ENCODE measurements at regions not wholly inside any gene's neighbourhood (a gene's known extent, or its start where the extent isn't known, plus 50 kb on each side); places are given as distances from the start of the nearest gene placed in this dataset.

DNA sequence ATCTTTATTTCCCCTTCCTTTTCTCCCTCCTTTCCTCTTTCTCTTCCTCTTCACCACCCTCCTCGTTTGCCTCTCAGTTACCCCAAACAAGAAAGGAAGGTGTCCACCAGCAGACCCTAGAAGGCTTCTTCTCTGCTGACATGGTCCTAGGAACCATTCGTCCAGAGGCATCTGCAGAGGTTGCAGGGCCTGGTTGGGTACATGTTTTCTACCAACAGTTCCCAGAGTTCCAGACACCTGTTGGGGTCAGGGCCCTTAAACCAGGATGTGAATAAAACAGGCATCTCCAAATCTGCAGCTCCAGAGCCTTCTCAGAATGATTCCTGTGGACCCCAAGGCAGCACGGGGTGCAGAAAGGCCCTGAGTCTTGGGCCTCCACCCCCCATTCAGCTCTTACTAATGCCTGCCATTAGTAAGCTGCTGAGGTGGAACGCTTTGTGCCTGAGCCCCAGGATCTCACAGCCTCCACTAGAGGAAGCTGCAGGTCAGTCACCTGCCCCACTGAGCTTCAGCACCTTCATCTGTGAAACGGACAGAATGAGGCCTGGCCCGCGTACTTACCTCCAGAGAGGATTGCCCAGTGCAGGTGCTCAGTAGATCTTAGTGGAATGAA lies 130.4 kb downstream of the DICER1 start:
- no peaks in the 10 kb centered on the region for H3K79me2 ChIP-seq
- no peaks in the 10 kb centered on the region for H3K36me3 ChIP-seq (replicated peaks; ENCODE audit: insufficient read depth, low read depth)
- no peaks in the 10 kb centered on the region for H4K20me1 ChIP-seq (ENCODE audit: insufficient read depth, poor library complexity, severe bottlenecking)
- H3K4me1 ChIP-seq (ENCODE audit: insufficient read depth): no peaks in the 10 kb centered on the region
- H3K27ac ChIP-seq: no peak overlapping the region
- no peak overlapping the region for H3K4me3 ChIP-seq
- no peak overlapping the region for H3K4me2 ChIP-seq
- no peaks in the 10 kb centered on the region for H3K9me2 ChIP-seq (replicated peaks; ENCODE audit: insufficient read depth)
- H2AFZ ChIP-seq: no peak overlapping the region
- no peaks in the 10 kb centered on the region for H3K27me3 ChIP-seq
- H3K9me3 ChIP-seq (ENCODE audit: low read depth): no peaks in the 10 kb centered on the region
- WGBS (ENCODE audit: low lambda C conversion rate, missing lambda C conversion rate): 93% methylated on average over 7 of the region's 7 CpGs
- TF ChIP-seq, protein P1, sequence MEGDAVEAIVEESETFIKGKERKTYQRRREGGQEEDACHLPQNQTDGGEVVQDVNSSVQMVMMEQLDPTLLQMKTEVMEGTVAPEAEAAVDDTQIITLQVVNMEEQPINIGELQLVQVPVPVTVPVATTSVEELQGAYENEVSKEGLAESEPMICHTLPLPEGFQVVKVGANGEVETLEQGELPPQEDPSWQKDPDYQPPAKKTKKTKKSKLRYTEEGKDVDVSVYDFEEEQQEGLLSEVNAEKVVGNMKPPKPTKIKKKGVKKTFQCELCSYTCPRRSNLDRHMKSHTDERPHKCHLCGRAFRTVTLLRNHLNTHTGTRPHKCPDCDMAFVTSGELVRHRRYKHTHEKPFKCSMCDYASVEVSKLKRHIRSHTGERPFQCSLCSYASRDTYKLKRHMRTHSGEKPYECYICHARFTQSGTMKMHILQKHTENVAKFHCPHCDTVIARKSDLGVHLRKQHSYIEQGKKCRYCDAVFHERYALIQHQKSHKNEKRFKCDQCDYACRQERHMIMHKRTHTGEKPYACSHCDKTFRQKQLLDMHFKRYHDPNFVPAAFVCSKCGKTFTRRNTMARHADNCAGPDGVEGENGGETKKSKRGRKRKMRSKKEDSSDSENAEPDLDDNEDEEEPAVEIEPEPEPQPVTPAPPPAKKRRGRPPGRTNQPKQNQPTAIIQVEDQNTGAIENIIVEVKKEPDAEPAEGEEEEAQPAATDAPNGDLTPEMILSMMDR (IDR thresholded peaks at IDR 0.05; ENCODE audit: poor library complexity): no peak
- TF ChIP-seq EZH2 (IDR thresholded peaks at IDR 0.05; ENCODE audit: borderline replicate concordance) (no peak), EZH2phosphoT487 (IDR thresholded peaks at IDR 0.05; ENCODE audit: low read depth, severe bottlenecking, unreplicated experiment) (no peak)
- DNase-seq (ENCODE audit: low spot score): no peak

GRCh38 chr14:95025941-95026340 lies 131.4 kb downstream of the DICER1 start:
- Histone ChIP-seq H3K9me2 (replicated peaks; ENCODE audit: insufficient read depth) (no peaks in the 10 kb centered on the region), H3K27ac (no peak overlapping the region), H3K27me3 (no peaks in the 10 kb centered on the region), H3K79me2 (no peaks in the 10 kb centered on the region), H3K4me2 (no peak overlapping the region), H4K20me1 (ENCODE audit: insufficient read depth, poor library complexity, severe bottlenecking) (no peaks in the 10 kb centered on the region), H2AFZ (no peak overlapping the region), H3K4me3 (no peak overlapping the region), H3K9me3 (ENCODE audit: low read depth) (no peaks in the 10 kb centered on the region), H3K4me1 (ENCODE audit: insufficient read depth) (no peaks in the 10 kb centered on the region), H3K36me3 (replicated peaks; ENCODE audit: insufficient read depth, low read depth) (no peaks in the 10 kb centered on the region)
- TF ChIP-seq EZH2 (IDR thresholded peaks at IDR 0.05; ENCODE audit: borderline replicate concordance) (no peak), EZH2phosphoT487 (IDR thresholded peaks at IDR 0.05; ENCODE audit: low read depth, severe bottlenecking, unreplicated experiment) (no peak)
- TF ChIP-seq, protein P1 (IDR thresholded peaks at IDR 0.05; ENCODE audit: poor library complexity): no peak
- 97% methylated on average over 6 of the region's 6 CpGs for WGBS (ENCODE audit: low lambda C conversion rate, missing lambda C conversion rate)
- DNase-seq (ENCODE audit: low spot score): no peak

GRCh38 chr14:95025218-95025617 lies 132.1 kb downstream of the DICER1 start:
- TF ChIP-seq EZH2phosphoT487 (IDR thresholded peaks at IDR 0.05; ENCODE audit: low read depth, severe bottlenecking, unreplicated experiment): no peak
- TF ChIP-seq EZH2 (IDR thresholded peaks at IDR 0.05; ENCODE audit: borderline replicate concordance): no peak
- TF ChIP-seq, protein P1 (IDR thresholded peaks at IDR 0.05; ENCODE audit: poor library complexity): no peak
- no peaks in the 10 kb centered on the region for H3K4me1 ChIP-seq (ENCODE audit: insufficient read depth)
- no peak overlapping the region for H3K4me2 ChIP-seq
- H3K27me3 ChIP-seq: no peaks in the 10 kb centered on the region
- no peak overlapping the region for H3K27ac ChIP-seq
- H3K9me3 ChIP-seq (ENCODE audit: low read depth): no peaks in the 10 kb centered on the region
- DNase-seq (ENCODE audit: low spot score): no peak
- no peaks in the 10 kb centered on the region for H3K9me2 ChIP-seq (replicated peaks; ENCODE audit: insufficient read depth)
- H3K36me3 ChIP-seq (replicated peaks; ENCODE audit: insufficient read depth, low read depth): no peaks in the 10 kb centered on the region
- H3K79me2 ChIP-seq: no peaks in the 10 kb centered on the region
- 81% methylated on average over 4 of the region's 4 CpGs for WGBS (ENCODE audit: low lambda C conversion rate, missing lambda C conversion rate)
- H4K20me1 ChIP-seq (ENCODE audit: insufficient read depth, poor library complexity, severe bottlenecking): no peaks in the 10 kb centered on the region
- no peak overlapping the region for H2AFZ ChIP-seq
- no peak overlapping the region for H3K4me3 ChIP-seq
